CD14-positive monocyte (primary cell): ENCODE measurements at regions not wholly inside any gene's neighbourhood (a gene's known extent, or its start where the extent isn't known, plus 50 kb on each side); places are given as distances from the start of the nearest gene placed in this dataset.

Source experiments
- DNase-seq, 3 donors: peaks; one replicate each; pipeline ENCODE4 v3.0.0-alpha.2; 2011 to 2022
- H2AFZ ChIP-seq: 2 replicates; pipeline ENCODE4 v1.6.0; 2012; ENCODE audit warnings: mild to moderate bottlenecking, low read depth, low read length, inconsistent platforms; ENCODE audit not compliant: insufficient read depth, poor library complexity, severe bottlenecking
- H3K27ac ChIP-seq, 2 donors: 1 replicate in 1 of 2; 2 replicates in 1 of 2; pipeline ENCODE4 v1.5.1; 2012 to 2013; ENCODE audit warnings: low read length in 2 of 2, control low read depth in 1 of 2, inconsistent platforms in 1 of 2, low read depth in 1 of 2, mild to moderate bottlenecking in 1 of 2
- H3K27me3 ChIP-seq, 2 donors: one replicate each; pipeline versions ENCODE4 v1.6.0 to v1.6.1; 2011 to 2013; ENCODE audit warnings: low read length in 2 of 2; ENCODE audit not compliant: control insufficient read depth in 2 of 2, insufficient read depth in 2 of 2
- H3K36me3 ChIP-seq, 2 donors: replicated peaks in 1 of 2; 1 replicate in 1 of 2; 2 replicates in 1 of 2; pipeline versions ENCODE4 v1.5.1 to v1.6.1; 2012 to 2013; ENCODE audit warnings: low read length in 2 of 2, control low read depth in 1 of 2, inconsistent platforms in 1 of 2, mild to moderate bottlenecking in 1 of 2; ENCODE audit not compliant: insufficient read depth in 2 of 2, control insufficient read depth in 1 of 2
- H3K4me1 ChIP-seq, 2 donors: 1 replicate in 1 of 2; 2 replicates in 1 of 2; pipeline versions ENCODE4 v1.5.1 to v1.6.1; 2012 to 2013; ENCODE audit warnings: low read length in 2 of 2, control low read depth in 1 of 2, inconsistent platforms in 1 of 2, mild to moderate bottlenecking in 1 of 2, moderate library complexity in 1 of 2; ENCODE audit not compliant: insufficient read depth in 2 of 2, control insufficient read depth in 1 of 2
- H3K4me2 ChIP-seq: replicated peaks from 2 replicates; pipeline ENCODE3; 2012; ENCODE audit warnings: low read length, moderate library complexity, mild to moderate bottlenecking; ENCODE audit not compliant: poor library complexity, severe bottlenecking; ENCODE audit errors: extremely low read depth
- H3K4me3 ChIP-seq, 3 experiments: fragments of 200-600 bp in 1 of 3; sonication (generic) in 1 of 3; replicated peaks in 1 of 3; 1 replicate in 2 of 3; 2 replicates in 1 of 3; pipeline ENCODE4 v1.5.1; 2011 to 2013; ENCODE audit warnings: low read length in 3 of 3, mild to moderate bottlenecking in 3 of 3, control low read depth in 2 of 3, low read depth in 2 of 3, inconsistent platforms in 1 of 3, moderate library complexity in 1 of 3
- H3K79me2 ChIP-seq: 2 replicates; pipeline ENCODE4 v1.6.0; 2012; ENCODE audit warnings: mild to moderate bottlenecking, control low read depth, inconsistent platforms, low read length, moderate library complexity; ENCODE audit not compliant: insufficient read depth
- H3K9ac ChIP-seq: 2 replicates; pipeline ENCODE4 v1.6.0; 2017; ENCODE audit warnings: low read length, mild to moderate bottlenecking; ENCODE audit not compliant: insufficient read depth, poor library complexity, severe bottlenecking
- H3K9me3 ChIP-seq, 2 donors: replicated peaks in 1 of 2; 1 replicate in 1 of 2; 2 replicates in 1 of 2; pipeline versions ENCODE4 v1.5.1 to v1.6.1; 2012 to 2013; ENCODE audit warnings: low read length in 2 of 2, control low read depth in 1 of 2; ENCODE audit not compliant: control insufficient read depth in 1 of 2, insufficient read depth in 1 of 2
- H4K20me1 ChIP-seq: 2 replicates; pipeline ENCODE4 v1.6.0; 2012; ENCODE audit warnings: mild to moderate bottlenecking, low read length, control low read depth, moderate library complexity; ENCODE audit not compliant: insufficient read depth
- H3K27ac Mint-ChIP-seq, 7 donors: one replicate each; pipeline ENCODE4 v1.8.0; 2020; ENCODE audit warnings: mild to moderate bottlenecking in 7 of 7, mixed read lengths in 7 of 7, moderate library complexity in 6 of 7, inconsistent platforms in 2 of 7
- H3K27me3 Mint-ChIP-seq, 3 donors: one replicate each; pipeline ENCODE4 v1.8.0; 2021 to 2022; ENCODE audit warnings: low read depth in 3 of 3, mild to moderate bottlenecking in 3 of 3, mixed read lengths in 3 of 3, moderate library complexity in 3 of 3, inconsistent platforms in 1 of 3
- H3K36me3 Mint-ChIP-seq, 2 donors: one replicate each; pipeline ENCODE4 v1.8.0; 2020; ENCODE audit warnings: mixed read lengths in 2 of 2, inconsistent platforms in 1 of 2, mild to moderate bottlenecking in 1 of 2
- H3K4me1 Mint-ChIP-seq: one replicate; pipeline ENCODE4 v1.8.0; 2020; ENCODE audit warnings: mild to moderate bottlenecking, mixed read lengths
- H3K4me3 Mint-ChIP-seq, 2 donors: one replicate each; pipeline ENCODE4 v1.8.0; 2020; ENCODE audit warnings: mild to moderate bottlenecking in 2 of 2, mixed read lengths in 2 of 2, moderate library complexity in 1 of 2
- H3K9me3 Mint-ChIP-seq, 7 donors: one replicate each; pipeline ENCODE4 v1.8.0; 2020 to 2022; ENCODE audit warnings: mixed read lengths in 7 of 7, mild to moderate bottlenecking in 6 of 7, moderate library complexity in 6 of 7, inconsistent platforms in 2 of 7
- WGBS: methylation state at CpG from one replicate; pipeline ENCODE4 v1.1.5; 2013; ENCODE audit warnings: missing lambda C conversion rate; ENCODE audit not compliant: insufficient coverage; 5-methylcytosine and 5-hydroxymethylcytosine counted together
- intact Hi-C, 2 donors: fragments of 100-400 bp; cut with micrococcal nuclease; formaldehyde crosslinking; loops; one replicate each; pipeline versions ENCODE4 v1.15.0 to v1.15.1; 2023
- TF ChIP-seq, protein P1 (sequence below): fragments of 200-600 bp; IDR thresholded peaks from one replicate; pipeline ENCODE4 v1.8.0; 2022; ENCODE audit warnings: antibody characterized with exemption, mild to moderate bottlenecking

DNA sequence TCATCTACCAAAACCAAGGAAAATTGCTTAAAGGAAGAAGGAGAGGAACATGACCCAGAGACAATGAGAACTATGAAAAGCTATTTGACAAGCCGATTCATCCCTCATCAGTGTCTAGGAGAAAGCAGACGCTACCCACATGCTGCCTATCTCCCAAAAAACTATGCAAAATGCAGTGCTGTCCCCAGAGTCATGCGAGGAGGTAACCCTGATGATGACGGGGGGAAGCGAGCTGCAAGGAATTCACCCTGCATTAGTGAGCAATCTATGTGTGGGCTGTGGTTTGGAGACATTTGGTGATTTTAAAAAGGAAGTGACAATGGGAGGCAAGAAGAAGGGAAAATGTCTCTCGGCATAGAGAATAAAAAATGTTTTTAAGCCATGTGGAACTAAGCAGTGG lies 472.7 kb downstream of the CMPK2 start:
- no peak overlapping the region for H3K9ac ChIP-seq

DNA sequence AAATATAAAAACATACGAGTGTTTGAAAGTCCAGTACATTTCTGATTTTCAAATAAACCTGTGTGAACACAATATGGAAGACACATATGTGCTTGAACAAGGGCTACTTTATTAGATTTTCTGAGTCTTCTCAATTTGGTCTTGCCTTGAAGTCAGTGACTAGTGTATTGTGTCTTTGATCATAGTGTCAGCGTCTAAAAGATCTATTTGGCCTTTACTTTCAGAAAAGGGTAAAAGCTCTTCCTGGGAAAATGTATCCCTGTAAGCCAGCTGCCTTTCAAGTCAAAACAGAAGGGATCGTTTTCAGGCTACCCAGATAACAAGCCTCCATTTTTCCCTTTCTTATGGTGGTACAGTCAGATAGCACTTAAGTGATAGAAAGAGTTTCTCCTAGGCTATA lies 471.9 kb downstream of the CMPK2 start:
- no peak for DNase-seq
- H3K36me3 ChIP-seq, result no peaks in the 10 kb centered on the region
- peaks cover 0 to 1% (median 0%) of the 10 kb centered on the region in 3 donors for H3K27me3 Mint-ChIP-seq
- WGBS, result no CpG with 5 or more reads among the region's 3 CpGs
- H2AFZ ChIP-seq, result no peak overlapping the region
- no peaks in the 10 kb centered on the region for H3K27me3 ChIP-seq
- H3K9me3 ChIP-seq, result peaks cover 14 to 18% of the 10 kb centered on the region in 2 donors
- H3K4me3 ChIP-seq, result no peak overlapping the region
- H3K4me2 ChIP-seq, result no peak overlapping the region
- no peaks in the 10 kb centered on the region for H4K20me1 ChIP-seq
- H3K4me3 Mint-ChIP-seq, result no peak overlapping the region
- no peak overlapping the region for H3K27ac Mint-ChIP-seq
- H3K9me3 Mint-ChIP-seq, result peaks cover 3 to 17% (median 13%) of the 10 kb centered on the region in 7 donors
- H3K27ac ChIP-seq, result no peak overlapping the region
- intact Hi-C loops, result no loop called here
- H3K36me3 Mint-ChIP-seq, result no peaks in the 10 kb centered on the region
- no peaks in the 10 kb centered on the region for H3K4me1 Mint-ChIP-seq
- TF ChIP-seq, protein P1, sequence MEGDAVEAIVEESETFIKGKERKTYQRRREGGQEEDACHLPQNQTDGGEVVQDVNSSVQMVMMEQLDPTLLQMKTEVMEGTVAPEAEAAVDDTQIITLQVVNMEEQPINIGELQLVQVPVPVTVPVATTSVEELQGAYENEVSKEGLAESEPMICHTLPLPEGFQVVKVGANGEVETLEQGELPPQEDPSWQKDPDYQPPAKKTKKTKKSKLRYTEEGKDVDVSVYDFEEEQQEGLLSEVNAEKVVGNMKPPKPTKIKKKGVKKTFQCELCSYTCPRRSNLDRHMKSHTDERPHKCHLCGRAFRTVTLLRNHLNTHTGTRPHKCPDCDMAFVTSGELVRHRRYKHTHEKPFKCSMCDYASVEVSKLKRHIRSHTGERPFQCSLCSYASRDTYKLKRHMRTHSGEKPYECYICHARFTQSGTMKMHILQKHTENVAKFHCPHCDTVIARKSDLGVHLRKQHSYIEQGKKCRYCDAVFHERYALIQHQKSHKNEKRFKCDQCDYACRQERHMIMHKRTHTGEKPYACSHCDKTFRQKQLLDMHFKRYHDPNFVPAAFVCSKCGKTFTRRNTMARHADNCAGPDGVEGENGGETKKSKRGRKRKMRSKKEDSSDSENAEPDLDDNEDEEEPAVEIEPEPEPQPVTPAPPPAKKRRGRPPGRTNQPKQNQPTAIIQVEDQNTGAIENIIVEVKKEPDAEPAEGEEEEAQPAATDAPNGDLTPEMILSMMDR, result no peak
- no peak overlapping the region for H3K9ac ChIP-seq
- H3K79me2 ChIP-seq, result no peaks in the 10 kb centered on the region
- no peaks in the 10 kb centered on the region for H3K4me1 ChIP-seq

More for the DNA sequence above, 472.7 kb downstream of the CMPK2 start:
- H3K4me3 ChIP-seq, result no peak overlapping the region
- Mint-ChIP-seq H3K27ac (no peak overlapping the region), H3K36me3 (no peaks in the 10 kb centered on the region), H3K4me1 (no peaks in the 10 kb centered on the region), H3K9me3 (peaks cover 3 to 18% (median 13%) of the 10 kb centered on the region in 7 donors), H3K4me3 (no peak overlapping the region), H3K27me3 (peaks cover 0 to 1% (median 0%) of the 10 kb centered on the region in 3 donors)
- TF ChIP-seq, protein P1, result no peak
- no peak overlapping the region for H3K27ac ChIP-seq
- 70% methylated on average over 3 of the region's 6 CpGs for WGBS
- H4K20me1 ChIP-seq, result no peaks in the 10 kb centered on the region
- no peaks in the 10 kb centered on the region for H3K4me1 ChIP-seq
- H3K4me2 ChIP-seq, result no peak overlapping the region
- H3K79me2 ChIP-seq, result no peaks in the 10 kb centered on the region
- no peak overlapping the region for H2AFZ ChIP-seq
- no peaks in the 10 kb centered on the region for H3K27me3 ChIP-seq
- DNase-seq, result no peak
- H3K36me3 ChIP-seq, result no peaks in the 10 kb centered on the region
- intact Hi-C loops, result no loop called here
- peaks cover 14 to 18% of the 10 kb centered on the region in 2 donors for H3K9me3 ChIP-seq
